ENCODE measurements at regions not wholly inside any gene's neighbourhood (a gene's known extent, or its start where the extent isn't known, plus 50 kb on each side); places are given as distances from the start of the nearest gene placed in this dataset.

DNA sequence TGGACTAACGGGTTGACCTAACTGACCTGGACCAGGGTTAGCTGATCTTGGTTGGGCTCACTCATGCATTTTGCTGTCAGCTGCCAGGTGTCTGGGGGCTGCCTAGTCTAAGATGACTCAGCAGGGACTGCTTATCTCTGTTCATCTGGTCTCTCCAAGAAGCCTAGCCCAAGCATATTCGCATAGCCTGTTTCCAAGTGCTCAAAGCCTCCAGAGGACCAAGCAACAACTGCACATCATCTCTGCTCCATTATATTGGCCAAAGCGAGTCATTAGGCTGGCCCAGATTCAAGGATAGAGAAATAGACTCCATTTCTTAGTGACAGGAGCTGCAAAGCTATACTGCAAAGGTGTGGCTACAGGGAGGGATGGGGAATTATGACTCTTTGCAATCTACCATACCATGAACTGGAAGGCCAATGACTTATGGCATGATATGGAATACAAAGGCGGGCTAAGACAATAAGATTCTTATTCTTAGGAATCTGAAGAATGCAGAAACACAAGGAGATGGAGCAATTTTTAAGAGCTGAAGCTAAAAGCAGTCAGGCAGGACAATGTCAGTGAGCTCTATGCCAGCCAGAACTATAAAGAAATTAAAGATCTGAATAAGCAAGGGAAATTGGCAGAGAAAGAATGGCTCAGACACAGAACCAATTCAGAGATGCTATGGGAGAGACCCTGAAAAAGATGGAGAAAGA lies 194.6 kb upstream of the FSCB start:
- no peak for DNase-seq

- no peak for DNase-seq
Observed at GRCh38 chr14:44700694-44701093, 193.6 kb upstream of the FSCB start.

- no peak for DNase-seq
Observed at GRCh38 chr14:44700184-44700583, 193.1 kb upstream of the FSCB start.

DNA sequence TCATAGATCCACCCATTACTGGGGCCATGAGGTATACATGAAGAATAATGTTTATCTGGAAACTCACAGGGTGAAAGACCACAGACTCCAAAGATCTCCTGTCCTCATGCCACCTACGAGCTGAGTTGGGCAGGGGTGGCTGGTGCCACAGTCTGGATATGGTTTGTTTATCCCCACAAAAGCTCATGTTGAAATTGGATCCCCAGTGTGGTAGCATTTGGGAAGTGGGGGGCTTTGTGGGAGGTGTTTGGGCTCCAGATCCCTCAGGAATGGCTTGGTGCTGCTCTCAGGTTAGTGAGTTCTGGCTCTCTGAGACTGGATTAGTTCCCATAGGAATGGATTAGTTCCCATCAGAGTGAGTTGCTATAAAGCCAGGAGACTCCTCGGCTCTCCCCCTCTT lies 192.3 kb upstream of the FSCB start:
- no peak for DNase-seq

DNA sequence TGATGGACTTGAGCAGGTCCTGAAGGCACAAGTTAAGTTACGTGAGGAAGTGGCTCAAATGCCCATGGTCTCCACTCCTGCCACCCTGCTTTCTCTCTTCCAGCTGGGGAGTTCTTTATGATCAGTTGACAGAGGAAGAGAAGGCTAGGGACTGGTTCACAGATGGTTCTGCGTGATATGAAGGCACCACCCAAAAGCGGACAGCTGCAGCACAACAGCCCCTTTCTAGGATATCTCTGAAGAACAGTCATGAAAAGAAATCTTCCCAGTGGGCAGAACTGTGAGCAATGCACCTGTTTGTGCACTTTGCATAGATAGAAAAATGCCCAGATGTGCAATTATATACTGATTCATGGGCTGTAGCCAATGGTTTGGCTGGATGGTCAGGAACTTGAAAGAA lies 162.4 kb upstream of the FSCB start:
- no peak for DNase-seq

- DNase-seq: no peak
Observed at GRCh38 chr14:44663136-44663535, 156.1 kb upstream of the FSCB start.

DNA sequence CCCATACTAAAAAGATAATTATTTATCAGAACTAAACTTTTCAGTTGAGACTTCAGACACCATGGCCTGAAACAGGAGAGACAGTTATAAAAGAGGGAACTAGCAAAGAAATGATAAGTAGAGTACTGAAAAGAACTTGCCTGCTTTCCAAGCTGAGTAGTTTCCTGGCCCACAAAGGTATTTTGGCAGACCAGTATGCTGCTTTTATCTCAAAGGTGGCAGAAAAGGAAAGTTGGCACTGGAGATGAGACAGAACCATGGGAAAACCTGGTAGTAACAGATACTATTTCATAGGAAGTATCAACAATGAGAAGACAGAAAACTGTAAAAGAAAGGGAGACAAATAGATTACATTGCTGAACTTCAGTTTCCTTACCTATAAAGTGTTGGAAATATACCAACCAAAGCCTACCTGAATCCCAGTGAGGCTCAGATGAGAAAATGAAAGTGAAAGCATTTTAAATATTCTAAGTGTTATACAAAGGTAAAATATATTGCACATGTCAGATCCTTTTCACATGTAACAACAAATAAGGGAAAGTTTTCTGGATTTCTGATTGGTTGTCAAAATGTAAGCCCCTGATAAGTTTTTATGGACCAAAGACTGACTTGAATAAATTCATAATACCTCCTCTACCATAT lies 155.3 kb upstream of the FSCB start:
- no peak for DNase-seq

GRCh38 chr14:44658389-44658696 lies 151.3 kb upstream of the FSCB start:
- DNase-seq: no peak

DNA sequence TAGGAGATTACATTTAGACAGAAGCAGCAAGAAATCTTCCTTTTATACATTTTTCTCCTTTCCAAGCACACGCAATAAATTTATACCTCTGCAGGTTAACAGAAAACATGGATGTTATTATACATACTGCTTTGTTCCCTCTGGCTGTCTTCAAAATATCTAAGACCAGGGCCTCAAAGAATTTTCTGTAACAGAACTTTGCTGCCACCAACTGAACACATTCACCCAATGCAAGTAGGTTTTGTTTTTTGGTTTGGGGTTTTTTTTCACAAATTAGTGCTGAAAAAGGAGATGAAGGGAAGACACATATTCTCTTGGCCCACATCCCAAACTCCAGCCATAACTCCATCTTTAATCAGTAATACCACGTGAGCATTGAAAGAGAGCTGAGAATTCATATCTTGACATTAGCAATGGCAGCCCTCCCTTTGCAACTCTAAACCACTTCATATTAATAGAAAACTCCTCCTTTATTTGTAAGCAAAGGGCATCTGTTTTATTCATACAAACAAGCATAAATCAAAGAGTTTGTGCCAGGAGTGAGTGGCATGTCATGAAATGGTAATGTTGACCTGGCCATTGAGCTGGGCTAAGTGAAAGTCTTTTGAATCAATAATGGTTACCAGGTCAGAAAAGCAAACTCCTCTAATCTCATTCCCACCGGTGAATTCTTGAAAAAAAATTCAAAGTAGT lies 150.8 kb upstream of the FSCB start:
- DNase-seq: no peak

DNA sequence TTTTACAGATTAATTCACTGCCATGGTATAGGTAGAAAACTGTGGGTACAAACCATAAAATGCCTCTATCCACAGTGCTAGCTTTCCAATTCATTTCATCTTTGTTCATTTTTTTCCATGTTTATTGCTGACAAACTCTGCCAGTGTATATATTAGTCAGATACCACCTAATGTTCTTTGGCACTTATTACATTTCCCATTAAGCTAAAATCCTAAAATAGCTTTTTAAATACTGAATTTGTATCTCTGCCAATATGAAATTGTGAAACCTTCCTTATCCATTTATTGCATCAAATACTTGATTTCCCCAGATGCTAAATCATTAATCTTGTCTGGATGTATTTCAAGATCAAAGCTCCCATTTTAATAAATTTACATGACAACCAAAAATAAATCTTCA lies 150.1 kb upstream of the FSCB start:
- DNase-seq: no peak

GRCh38 chr14:44654591-44654990 lies 147.5 kb upstream of the FSCB start:
- no peak for DNase-seq

- no peak for DNase-seq
Observed at GRCh38 chr14:44653641-44654040, 146.6 kb upstream of the FSCB start.

- DNase-seq: no peak
Observed at GRCh38 chr14:44652640-44653039, 145.6 kb upstream of the FSCB start.

GRCh38 chr14:44649061-44649460 lies 142.0 kb upstream of the FSCB start:
- no peak for DNase-seq

DNA sequence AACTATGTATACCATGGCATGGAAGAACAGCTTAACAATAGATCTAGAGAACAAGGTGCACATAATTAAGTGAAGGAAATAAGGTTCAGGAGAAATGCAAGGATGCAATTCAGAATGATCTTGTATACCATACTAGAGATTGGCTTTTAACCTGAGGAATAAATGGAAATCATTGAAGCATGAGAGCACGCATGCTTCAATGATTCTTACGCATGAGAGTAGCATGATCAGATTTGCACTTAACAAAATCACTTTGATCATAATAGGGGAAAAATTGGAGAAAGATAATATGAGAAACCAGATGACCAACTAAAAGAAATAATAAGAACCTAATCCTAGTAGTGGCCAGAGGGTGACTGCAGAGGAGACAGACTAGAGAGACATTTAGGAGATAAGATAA lies 133.3 kb upstream of the FSCB start:
- DNase-seq: no peak

- no peak for DNase-seq
Observed at GRCh38 chr14:44639781-44640385, 132.8 kb upstream of the FSCB start.

GRCh38 chr14:44634692-44635091 lies 127.6 kb upstream of the FSCB start:
- DNase-seq: no peak

- no peak for DNase-seq
Observed at GRCh38 chr14:44626423-44626822, 119.3 kb upstream of the FSCB start.

- DNase-seq: no peak
Observed at GRCh38 chr14:44625098-44625497, 118.0 kb upstream of the FSCB start.

DNA sequence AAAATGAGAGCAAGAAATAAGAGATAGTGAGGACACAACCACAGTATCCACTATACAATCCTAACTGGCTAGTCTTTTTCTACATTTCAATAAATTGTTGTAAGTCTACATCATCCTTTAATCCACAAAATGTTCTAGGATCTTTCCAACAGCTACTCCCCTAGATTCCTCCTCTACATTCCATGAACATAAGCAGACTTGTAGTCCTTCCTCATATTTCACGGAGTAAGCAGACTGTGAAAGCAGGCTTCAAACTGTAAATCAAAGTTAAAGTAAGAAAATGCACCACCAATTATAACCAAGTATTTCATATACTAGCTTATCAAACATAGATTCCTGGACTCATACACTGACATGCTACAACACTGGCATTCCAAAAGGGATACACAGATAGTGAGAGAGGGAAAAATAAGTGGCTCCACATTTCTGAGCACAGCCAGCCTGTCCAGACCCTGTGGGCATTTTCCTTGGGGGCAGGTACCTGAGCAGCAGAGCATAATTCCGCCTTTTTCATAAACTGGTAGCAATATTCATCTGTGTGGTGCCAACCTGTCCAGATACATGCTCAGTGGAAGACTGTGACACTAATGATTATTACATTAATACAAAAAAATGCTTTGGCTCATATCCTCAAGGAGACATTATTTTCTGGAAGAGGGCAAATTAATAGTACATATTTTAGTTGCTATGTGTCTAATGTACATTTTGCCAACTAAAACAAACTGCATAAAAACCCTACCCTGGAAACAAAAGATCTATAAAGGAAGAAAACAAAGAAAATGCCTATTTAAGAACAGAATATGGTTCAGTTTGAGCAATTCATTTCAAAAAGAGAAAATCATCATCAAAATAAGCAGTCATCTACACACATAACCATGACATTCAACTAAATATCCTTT lies 113.3 kb upstream of the FSCB start:
- no peak for DNase-seq

DNA sequence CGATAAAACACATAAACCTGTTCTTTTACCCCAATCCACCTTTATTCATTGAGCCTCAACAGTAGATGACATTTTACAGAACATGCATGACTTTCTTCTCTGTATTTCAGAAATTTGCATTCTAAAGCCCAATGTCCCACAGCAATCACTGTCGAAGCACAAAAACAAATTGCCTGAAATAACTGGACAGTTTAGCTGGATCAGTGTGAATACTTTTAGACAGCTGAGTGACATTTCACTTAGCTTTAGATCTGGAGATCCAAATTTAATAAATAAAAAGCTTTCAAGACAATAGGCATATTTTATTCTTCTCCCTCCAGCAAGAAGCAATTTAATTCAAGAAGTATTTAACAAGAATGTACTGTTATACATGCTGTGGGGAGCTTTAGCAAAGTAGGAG lies 109.1 kb upstream of the FSCB start:
- no peak for DNase-seq

- no peak for DNase-seq
Observed at GRCh38 chr14:44613061-44613712, 106.1 kb upstream of the FSCB start.

DNA sequence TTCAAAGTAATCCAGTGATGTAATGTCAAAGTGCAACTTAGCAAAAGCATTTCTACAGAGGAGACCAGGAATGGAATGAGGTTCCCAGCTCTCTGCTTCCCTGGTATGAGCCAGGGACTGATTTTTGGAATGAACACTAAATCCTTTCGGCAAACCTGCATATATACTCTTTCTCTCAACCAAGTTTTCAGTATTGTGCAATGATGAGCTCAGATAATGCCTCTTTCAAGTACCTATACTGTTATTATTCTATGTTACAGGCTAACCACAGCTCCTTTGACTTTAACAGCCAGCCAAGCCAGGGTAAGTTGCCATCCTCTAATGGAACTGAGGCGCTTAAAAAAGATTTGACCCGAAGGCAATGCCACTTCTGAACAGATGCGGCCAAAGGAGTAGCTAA lies 104.9 kb upstream of the FSCB start:
- DNase-seq: no peak

All from 8988T (cell line).